Tibial artery (tissue), 4 donors: ENCODE measurements at regions not wholly inside any gene's neighbourhood (a gene's known extent, or its start where the extent isn't known, plus 50 kb on each side); places are given as distances from the start of the nearest gene placed in this dataset.

ENCODE experiments used
- DNase-seq, 2 donors: peaks; one replicate each; pipeline ENCODE4 v3.0.0-alpha.2; 2019
- H3K27ac ChIP-seq, 2 donors: fragments of 200-600 bp; sonication (generic) in 1 of 2; 1 replicate in 1 of 2; 2 replicates in 1 of 2; pipeline ENCODE4 v1.5.1; 2018 to 2019; ENCODE audit warnings: mild to moderate bottlenecking in 1 of 2
- H3K27me3 ChIP-seq, 2 donors: fragments of 200-600 bp; sonication (generic) in 1 of 2; one replicate each; pipeline versions ENCODE4 v1.5.1 to v1.6.0; 2016 to 2019
- H3K36me3 ChIP-seq, 3 donors: fragments of 200-600 bp; sonication (generic) in 2 of 3; one replicate each; pipeline ENCODE4 v1.5.1; 2016 to 2019; ENCODE audit warnings: mild to moderate bottlenecking in 2 of 3
- H3K4me1 ChIP-seq, 4 donors: fragments of 200-600 bp; sonication (generic) in 2 of 4; 1 replicate in 3 of 4; 2 replicates in 1 of 4; pipeline ENCODE4 v1.5.1; 2016 to 2019
- H3K4me3 ChIP-seq, 2 donors: fragments of 200-600 bp; sonication (generic) in 1 of 2; 1 replicate in 1 of 2; 2 replicates in 1 of 2; pipeline ENCODE4 v1.5.1; 2018 to 2019; ENCODE audit warnings: mild to moderate bottlenecking in 2 of 2
- H3K9me3 ChIP-seq, 3 donors: fragments of 200-600 bp; sonication (generic) in 1 of 3; one replicate each; pipeline ENCODE4 v1.5.1; 2016 to 2019
- intact Hi-C: fragments of 100-400 bp; cut with DNase I; formaldehyde crosslinking; loops from one replicate; pipeline ENCODE4 v1.15.0; 2023; ENCODE audit warnings: low total_unique reads
- TF ChIP-seq, protein P1 (sequence below), 2 experiments: fragments of 200-600 bp in 1 of 2; fragments of 450-650 bp in 1 of 2; IDR thresholded peaks; one replicate each; pipeline ENCODE4 v1.5.1; 2017 to 2019; ENCODE audit warnings: antibody characterized with exemption in 2 of 2, mild to moderate bottlenecking in 1 of 2, moderate library complexity in 1 of 2

DNA sequence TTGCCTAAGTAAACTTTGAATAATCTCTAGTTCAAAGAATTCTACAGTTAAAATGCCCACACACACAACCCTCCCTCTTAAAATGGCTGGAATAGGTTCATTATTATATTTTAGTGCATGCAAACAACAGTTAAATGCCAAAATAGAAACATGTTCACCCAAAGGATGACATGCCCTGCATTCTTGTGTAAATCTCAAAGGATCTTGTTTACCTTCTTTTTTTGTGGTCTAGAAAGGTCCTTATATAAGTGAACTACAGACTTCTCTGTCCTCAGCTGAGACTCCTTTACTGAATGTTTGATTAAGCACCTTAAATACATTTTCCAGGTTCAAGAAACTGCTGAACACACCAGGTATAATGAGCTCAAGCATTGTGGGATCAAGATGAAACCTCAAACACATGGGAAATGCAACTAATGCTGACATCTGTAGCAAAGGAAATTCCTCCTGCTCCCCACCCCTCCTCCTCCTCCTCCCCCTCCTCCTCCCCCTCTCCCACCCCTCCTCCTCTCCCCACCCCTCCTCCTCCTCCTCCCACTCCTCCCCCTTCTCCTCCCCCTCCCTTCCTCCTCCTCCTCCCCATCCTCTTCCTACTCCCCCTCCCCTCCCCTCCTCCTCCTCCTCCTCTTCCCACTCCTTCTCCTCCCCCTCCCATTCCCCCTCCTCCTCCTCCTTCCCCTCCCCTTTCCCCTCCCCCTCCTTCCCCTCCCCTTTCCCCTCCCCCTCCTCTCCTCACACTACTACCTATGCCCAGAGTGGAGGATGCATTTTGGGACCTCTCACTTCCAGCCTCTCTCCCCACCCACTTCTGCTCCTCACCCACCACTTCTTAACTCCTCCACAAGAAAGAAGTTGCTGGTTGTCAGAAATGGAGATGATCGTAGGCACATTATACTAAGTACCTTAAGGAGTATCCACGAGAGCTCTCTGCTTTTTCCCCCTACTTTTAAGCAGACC is 233.9 kb downstream of the MRPL39 start:
- intact Hi-C loops: no loop called here

DNA sequence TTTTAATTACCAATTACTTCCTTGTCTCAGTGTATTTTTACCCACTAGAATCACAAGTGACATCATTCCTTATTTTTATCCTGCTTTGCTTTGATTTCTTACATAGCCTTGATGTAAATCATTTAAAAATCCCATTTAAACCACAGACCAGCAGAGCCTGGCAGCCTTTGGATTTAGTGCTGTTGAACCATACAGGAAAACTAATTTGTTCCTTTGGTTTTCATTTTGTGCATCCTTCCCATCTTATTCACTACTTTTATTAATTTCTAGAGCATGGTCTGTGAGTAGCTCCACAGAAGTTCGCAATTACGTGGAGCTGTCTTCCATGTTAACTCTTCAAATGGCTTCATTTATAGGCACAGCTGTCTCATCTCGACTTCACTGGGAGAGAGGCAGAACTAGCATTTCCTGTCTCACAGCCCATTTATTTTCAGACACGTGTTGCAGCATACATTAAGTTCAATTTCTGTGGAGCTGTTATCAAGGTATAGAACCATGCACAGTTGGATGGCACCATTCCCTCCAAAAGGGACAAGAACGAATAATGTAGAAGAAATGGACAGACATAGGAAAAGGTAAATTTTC is 235.3 kb downstream of the MRPL39 start:
- intact Hi-C loops: no loop called here
- TF ChIP-seq, protein P1, sequence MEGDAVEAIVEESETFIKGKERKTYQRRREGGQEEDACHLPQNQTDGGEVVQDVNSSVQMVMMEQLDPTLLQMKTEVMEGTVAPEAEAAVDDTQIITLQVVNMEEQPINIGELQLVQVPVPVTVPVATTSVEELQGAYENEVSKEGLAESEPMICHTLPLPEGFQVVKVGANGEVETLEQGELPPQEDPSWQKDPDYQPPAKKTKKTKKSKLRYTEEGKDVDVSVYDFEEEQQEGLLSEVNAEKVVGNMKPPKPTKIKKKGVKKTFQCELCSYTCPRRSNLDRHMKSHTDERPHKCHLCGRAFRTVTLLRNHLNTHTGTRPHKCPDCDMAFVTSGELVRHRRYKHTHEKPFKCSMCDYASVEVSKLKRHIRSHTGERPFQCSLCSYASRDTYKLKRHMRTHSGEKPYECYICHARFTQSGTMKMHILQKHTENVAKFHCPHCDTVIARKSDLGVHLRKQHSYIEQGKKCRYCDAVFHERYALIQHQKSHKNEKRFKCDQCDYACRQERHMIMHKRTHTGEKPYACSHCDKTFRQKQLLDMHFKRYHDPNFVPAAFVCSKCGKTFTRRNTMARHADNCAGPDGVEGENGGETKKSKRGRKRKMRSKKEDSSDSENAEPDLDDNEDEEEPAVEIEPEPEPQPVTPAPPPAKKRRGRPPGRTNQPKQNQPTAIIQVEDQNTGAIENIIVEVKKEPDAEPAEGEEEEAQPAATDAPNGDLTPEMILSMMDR (IDR thresholded peaks at IDR 0.05): no peak

More for the DNA sequence above, 233.9 kb downstream of the MRPL39 start:
- Histone ChIP-seq H3K36me3 (no peaks in the 10 kb centered on the region), H3K27ac (no peak overlapping the region), H3K4me1 (no peaks in the 10 kb centered on the region), H3K9me3 (peaks cover 0 to 5% (median 0%) of the 10 kb centered on the region in 3 donors), H3K27me3 (no peaks in the 10 kb centered on the region), H3K4me3 (no peak overlapping the region)
- DNase-seq: no peak
- TF ChIP-seq, protein P1 (IDR thresholded peaks at IDR 0.05): no peak

DNA sequence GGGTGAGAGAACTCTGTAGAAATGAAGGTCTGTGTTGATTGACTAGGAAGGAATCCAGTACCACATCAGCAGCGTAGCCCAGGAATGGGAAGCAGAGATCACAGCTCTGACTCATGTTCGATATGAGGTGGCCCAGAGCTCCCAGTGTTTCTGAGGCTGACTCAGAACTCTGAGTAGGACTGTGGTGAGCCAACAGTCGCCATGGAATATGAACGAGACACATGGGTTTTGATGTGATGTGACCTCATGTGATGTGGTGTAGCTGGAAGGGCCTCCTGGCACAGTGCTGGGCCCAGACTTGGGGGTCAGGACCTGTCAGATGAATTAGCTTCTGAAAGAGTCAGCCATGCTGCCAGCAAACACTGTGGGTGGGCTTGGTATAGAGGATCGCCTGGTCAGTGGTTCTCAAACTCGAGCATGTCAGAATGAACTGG is 237.0 kb downstream of the MRPL39 start:
- no peak for DNase-seq
- Histone ChIP-seq H3K9me3 (no peaks in the 10 kb centered on the region), H3K4me3 (no peak overlapping the region), H3K27me3 (no peaks in the 10 kb centered on the region), H3K4me1 (no peaks in the 10 kb centered on the region), H3K27ac (no peak overlapping the region), H3K36me3 (no peaks in the 10 kb centered on the region)
- intact Hi-C loops: no loop called here
- TF ChIP-seq, protein P1 (IDR thresholded peaks at IDR 0.05): no peak

More for the DNA sequence above, 235.3 kb downstream of the MRPL39 start:
- Histone ChIP-seq H3K9me3 (no peaks in the 10 kb centered on the region), H3K27me3 (no peaks in the 10 kb centered on the region), H3K4me3 (no peak overlapping the region), H3K36me3 (no peaks in the 10 kb centered on the region), H3K27ac (no peak overlapping the region), H3K4me1 (no peaks in the 10 kb centered on the region)
- DNase-seq: no peak

DNA sequence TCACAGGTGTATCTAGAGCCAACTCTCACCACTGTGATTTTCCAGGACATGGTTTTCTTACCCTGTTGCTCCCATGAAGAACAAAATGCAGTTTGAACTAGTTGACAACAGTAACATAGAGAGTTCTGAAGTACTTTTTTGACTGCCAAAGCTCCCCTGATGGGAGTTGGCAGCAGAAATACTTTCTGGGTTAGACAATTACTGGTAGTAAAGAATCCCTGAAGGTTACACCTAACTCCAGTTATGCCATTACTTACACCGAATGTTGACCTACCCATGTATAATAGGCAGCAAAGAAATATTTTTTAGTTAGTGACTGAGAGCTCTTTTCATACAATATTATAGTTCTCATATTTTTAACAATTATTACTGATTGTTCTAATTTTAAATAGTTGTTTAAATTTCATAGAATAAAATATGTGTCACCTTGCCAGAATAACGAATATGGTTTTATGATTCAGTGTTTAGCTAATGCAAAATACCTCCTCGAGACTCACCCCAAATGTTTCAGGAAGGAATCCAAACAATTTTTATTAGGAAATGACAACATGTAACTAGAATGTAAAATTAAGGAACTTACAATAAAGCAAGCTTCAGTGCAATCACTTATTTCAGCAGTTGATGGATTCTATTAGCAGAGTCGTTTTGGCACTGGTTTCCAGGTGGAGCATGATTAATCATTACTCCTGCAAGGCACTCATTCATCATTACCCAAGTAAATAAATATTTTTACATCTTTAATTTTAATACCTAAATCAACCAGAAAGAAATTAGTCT is 237.6 kb downstream of the MRPL39 start:
- intact Hi-C loops: no loop called here
- TF ChIP-seq, protein P1 (IDR thresholded peaks at IDR 0.05): no peak
- DNase-seq: no peak
- H3K36me3 ChIP-seq: no peaks in the 10 kb centered on the region
- no peaks in the 10 kb centered on the region for H3K9me3 ChIP-seq
- H3K27ac ChIP-seq: no peak overlapping the region
- H3K4me1 ChIP-seq: no peaks in the 10 kb centered on the region
- H3K4me3 ChIP-seq: no peak overlapping the region
- no peaks in the 10 kb centered on the region for H3K27me3 ChIP-seq

DNA sequence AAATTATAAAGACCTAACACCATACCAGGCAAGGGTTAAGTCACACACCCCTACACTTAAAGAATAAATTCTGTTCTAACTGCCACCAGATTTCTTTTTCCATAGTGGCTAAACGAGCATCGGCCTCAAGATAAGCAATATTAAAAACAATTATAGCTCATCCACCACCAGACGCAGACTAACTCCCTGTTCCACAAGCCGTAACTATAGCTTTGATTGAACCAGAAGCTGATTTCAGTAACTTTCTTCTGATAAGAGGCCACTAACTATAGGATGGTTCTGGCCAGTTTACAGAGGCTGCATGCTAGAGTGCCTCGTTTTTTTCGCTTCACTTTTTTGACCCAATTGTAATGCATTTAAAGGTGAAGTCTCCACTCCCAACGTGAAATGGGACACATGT is 238.8 kb downstream of the MRPL39 start:
- intact Hi-C loops: no loop called here
- H3K27ac ChIP-seq: no peak overlapping the region

More for the DNA sequence above, 238.8 kb downstream of the MRPL39 start:
- H3K9me3 ChIP-seq: no peaks in the 10 kb centered on the region
- DNase-seq: no peak
- H3K4me3 ChIP-seq: no peak overlapping the region
- no peaks in the 10 kb centered on the region for H3K27me3 ChIP-seq
- H3K36me3 ChIP-seq: no peaks in the 10 kb centered on the region
- TF ChIP-seq, protein P1 (IDR thresholded peaks at IDR 0.05): no peak
- H3K4me1 ChIP-seq: no peaks in the 10 kb centered on the region
